ENCODE measurements at regions not wholly inside any gene's neighbourhood (a gene's known extent, or its start where the extent isn't known, plus 50 kb on each side); places are given as distances from the start of the nearest gene placed in this dataset.

DNA sequence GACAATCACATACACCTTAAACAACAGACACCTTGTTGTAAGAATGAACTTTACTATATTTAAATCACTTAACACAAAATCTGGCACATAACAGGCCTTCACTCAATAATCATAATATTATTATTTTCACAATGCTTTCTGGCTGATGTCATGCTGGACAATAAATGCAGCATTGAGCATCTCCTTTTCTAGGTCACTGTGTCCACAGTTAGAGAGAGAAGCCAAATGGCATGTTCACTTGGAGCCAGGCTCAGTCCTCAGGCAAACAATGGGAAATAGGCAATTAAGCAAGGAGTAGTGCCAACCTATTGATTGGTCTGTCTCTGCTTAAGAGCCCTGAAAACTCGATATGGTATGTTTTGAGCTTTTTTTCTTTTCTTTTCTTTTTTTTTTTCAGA is 50.6 kb upstream of the KLF4 start:
- H3K4me3 ChIP-seq (replicated peaks in 1 of 3; ENCODE audit: insufficient read depth in 1 of 3, low read depth in 1 of 3, low read length in 3 of 3), result no peak overlapping the region
- dilution Hi-C loops (cut with MboI; ENCODE audit: extremely low pct_ligation_motif_present, low sequenced_read_pairs), result no loop called here
- no peak overlapping the region for H2AFZ ChIP-seq (ENCODE audit: low read depth, low read length)
- H3K4me1 ChIP-seq (ENCODE audit: control insufficient read depth, extremely low read depth, insufficient read depth, low read length), result no peaks in the 10 kb centered on the region
- no peaks in the 10 kb centered on the region for H3K9me1 ChIP-seq (replicated peaks; ENCODE audit: control insufficient read depth, extremely low read depth, insufficient read depth, low read length)
- ChIA-PET CTCF (no interaction called here), POLR2A (no interaction called here)
- intact Hi-C loops (cut with micrococcal nuclease), result no loop called here
- no peaks in the 10 kb centered on the region for H4K20me1 ChIP-seq (replicated peaks; ENCODE audit: control insufficient read depth, extremely low read depth, insufficient read depth, low read length)
- no peak for FAIRE-seq
- no peak overlapping the region for H3K4me2 ChIP-seq (ENCODE audit: insufficient read depth, low read length)
- H3K36me3 ChIP-seq (ENCODE audit: control insufficient read depth in 2 of 2, extremely low read depth in 1 of 2, insufficient read depth in 2 of 2, low read length in 2 of 2), result no peaks in the 10 kb centered on the region
- no TSS peak for BruUV-seq (replicated peaks)
- H3K27ac ChIP-seq (ENCODE audit: insufficient read depth, low read depth, low read length), result no peak overlapping the region
- no peaks in the 10 kb centered on the region for H3K27me3 ChIP-seq (ENCODE audit: control insufficient read depth in 2 of 2, insufficient read depth in 2 of 2, low read length in 2 of 2)
- H3K79me2 ChIP-seq (ENCODE audit: control insufficient read depth, insufficient read depth, low read length), result no peaks in the 10 kb centered on the region
- TF ChIP-seq POLR2AphosphoS5 (IDR thresholded peaks at IDR 0.05; ENCODE audit: insufficient read depth, low read depth, low read length) (no peak), EZH2 (IDR thresholded peaks at IDR 0.05; ENCODE audit: borderline replicate concordance, low read depth, low read length, severe bottlenecking) (no peak), JUN (IDR thresholded peaks at IDR 0.05; ENCODE audit: borderline replicate concordance, insufficient read depth, insufficient read length, low read depth) (no peak), POLR2A (IDR thresholded peaks at IDR 0.05; ENCODE audit: low read depth, low read length) (no peak), FOS (IDR thresholded peaks at IDR 0.05; ENCODE audit: borderline replicate concordance, insufficient read depth, low read length) (no peak), GATA2 (IDR thresholded peaks at IDR 0.05; ENCODE audit: insufficient read depth, insufficient read length, low read depth, low read length) (no peak), MYC (IDR thresholded peaks at IDR 0.05; ENCODE audit: low read depth, low read length) (no peak)
- TF ChIP-seq, protein P1, sequence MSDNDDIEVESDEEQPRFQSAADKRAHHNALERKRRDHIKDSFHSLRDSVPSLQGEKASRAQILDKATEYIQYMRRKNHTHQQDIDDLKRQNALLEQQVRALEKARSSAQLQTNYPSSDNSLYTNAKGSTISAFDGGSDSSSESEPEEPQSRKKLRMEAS (IDR thresholded peaks at IDR 0.05; ENCODE audit: insufficient read depth, insufficient read length), result no peak
- TF ChIP-seq, protein P2, sequence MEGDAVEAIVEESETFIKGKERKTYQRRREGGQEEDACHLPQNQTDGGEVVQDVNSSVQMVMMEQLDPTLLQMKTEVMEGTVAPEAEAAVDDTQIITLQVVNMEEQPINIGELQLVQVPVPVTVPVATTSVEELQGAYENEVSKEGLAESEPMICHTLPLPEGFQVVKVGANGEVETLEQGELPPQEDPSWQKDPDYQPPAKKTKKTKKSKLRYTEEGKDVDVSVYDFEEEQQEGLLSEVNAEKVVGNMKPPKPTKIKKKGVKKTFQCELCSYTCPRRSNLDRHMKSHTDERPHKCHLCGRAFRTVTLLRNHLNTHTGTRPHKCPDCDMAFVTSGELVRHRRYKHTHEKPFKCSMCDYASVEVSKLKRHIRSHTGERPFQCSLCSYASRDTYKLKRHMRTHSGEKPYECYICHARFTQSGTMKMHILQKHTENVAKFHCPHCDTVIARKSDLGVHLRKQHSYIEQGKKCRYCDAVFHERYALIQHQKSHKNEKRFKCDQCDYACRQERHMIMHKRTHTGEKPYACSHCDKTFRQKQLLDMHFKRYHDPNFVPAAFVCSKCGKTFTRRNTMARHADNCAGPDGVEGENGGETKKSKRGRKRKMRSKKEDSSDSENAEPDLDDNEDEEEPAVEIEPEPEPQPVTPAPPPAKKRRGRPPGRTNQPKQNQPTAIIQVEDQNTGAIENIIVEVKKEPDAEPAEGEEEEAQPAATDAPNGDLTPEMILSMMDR (IDR thresholded peaks at IDR 0.05; ENCODE audit: extremely low read depth in 1 of 2, insufficient read depth in 1 of 2, low read depth in 1 of 2, low read length in 2 of 2), result no peak
- no peak overlapping the region for H3K9ac ChIP-seq (replicated peaks; ENCODE audit: extremely low read depth, insufficient read depth, low read length)
- no peaks in the 10 kb centered on the region for H3K9me3 ChIP-seq (replicated peaks; ENCODE audit: control insufficient read depth, insufficient read depth, low read length)
- DNase-seq (ENCODE audit: low read depth, low spot score), result no peak

Measured in endothelial cell of umbilical vein (primary cell).